SKM-1 (cell line): ENCODE measurements at regions not wholly inside any gene's neighbourhood (a gene's known extent, or its start where the extent isn't known, plus 50 kb on each side); places are given as distances from the start of the nearest gene placed in this dataset.
"Not testable (repeated sequence)": the region's sequence is repeated elsewhere in the genome, so short reads cannot be mapped to it uniquely, and the experiment has no call there.

Source experiments
- DNase-seq: peaks from one replicate; lab custom pipeline; 2025; ENCODE audit not compliant: unreplicated experiment; lab: John Stamatoyannopoulos, UW

DNA sequence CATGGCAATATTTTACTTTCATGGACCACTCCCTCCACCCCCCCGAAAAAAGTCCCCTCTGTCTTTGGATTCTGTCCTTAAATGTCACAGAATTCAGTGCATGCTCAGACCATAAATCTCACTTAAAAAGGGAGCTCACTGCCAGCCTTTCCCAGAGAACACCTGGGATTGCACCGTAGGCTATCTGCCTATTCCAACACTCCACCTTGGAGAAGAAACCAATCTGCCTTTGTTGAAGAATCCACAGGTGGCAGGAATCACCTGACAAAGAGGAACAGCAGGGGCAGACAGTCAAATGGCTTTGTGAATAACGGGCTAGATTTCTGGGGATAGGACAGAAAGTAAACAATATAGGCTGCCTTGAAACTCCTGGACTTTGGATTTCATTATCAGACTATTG, 306.7 kb upstream of the BRINP1 start:
- no peak for DNase-seq

- not testable (repeated sequence) for DNase-seq
Measured at GRCh38 chr9:119672763-119673162, 303.5 kb upstream of the BRINP1 start.

DNA sequence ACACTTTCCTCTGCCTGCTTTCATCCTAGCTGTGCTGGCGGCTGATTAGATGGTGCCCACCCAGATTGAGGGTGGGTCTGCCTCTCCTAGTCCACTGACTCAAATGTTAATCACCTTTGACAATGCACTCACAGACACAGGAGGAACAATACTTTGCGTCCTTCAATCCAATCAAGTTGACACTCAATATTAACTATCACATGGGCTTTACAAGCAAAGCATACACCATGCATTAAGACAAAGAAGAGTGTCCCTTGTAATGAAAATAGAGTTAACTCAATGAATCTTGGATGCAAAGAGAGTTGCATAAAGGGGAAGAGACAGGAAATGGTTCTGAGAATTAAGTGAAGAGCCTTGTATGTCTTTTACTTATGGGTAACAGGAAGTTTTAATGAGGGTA, 298.7 kb upstream of the BRINP1 start:
- DNase-seq, result no peak

- no peak for DNase-seq
Measured at GRCh38 chr9:119667163-119667562, 297.9 kb upstream of the BRINP1 start.

GRCh38 chr9:119662329-119662728, 293.1 kb upstream of the BRINP1 start:
- DNase-seq, result no peak

DNA sequence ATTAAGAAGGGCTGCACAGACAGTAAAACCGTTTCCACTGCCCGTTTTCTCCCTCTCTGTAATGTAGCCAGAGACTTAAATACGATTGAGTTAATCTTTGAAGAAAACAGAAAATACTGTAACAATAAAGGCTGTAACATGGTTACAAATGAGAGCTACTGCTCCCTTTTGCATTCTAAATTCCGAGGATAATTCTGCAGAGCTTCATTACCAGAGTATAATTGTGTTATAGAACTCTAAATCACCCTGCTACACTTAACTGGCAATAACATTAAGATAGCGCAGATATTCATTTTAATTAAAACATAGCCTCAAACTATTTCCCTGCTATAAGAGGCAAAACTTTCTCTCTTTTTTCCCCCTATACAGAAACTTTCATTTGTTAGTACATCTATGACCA, 283.7 kb upstream of the BRINP1 start:
- DNase-seq, result no peak

DNA sequence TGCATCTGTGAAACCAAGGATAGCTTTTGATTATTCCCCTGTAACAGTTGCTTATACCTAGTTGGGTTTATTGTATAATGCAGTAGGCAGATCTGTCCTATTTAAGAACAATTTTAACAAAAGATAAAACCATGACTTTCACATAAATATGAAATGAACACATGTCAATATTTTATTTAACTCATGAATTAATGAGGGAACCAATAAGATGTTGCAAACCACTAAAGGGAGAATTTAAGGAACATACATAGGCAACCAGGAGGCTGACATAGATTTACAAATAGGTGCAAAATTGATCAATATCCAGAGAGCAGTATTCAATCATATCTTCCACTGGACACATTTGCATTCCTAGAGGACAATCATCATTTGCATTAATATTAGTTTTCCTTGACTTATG, 280.0 kb upstream of the BRINP1 start:
- no peak for DNase-seq

DNA sequence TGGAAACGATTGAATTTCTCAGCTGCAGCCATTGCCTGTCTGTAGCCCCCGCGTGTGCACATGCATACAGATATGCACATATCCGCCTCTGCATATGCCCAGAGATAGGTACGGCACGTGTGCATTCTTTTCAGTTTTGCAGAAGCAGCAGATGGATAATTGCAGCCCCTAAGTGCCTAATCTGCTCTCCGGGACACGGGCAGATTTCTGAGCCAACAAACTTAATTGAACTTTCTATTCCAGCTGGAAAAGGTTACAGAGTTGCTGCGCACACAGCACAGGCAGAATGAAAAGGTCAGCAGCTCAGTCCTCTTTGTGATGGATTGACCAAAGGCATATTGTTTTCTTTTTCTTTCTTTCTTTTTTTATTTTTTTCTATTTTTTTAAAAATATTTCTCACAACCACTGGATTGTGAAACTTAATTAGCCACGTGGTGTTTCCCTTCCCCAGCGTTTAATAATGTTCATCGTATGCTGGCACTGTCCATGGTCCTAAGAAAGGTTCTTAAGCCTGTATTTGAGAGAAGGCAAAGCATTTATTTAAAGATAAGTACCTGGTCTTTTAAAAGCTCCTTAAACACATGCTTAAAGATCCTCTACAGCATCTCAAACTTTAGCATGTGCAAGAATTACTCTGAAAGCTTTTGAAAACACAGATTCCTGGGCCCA, 270.2 kb upstream of the BRINP1 start:
- DNase-seq, result no peak

GRCh38 chr9:119634006-119634405, 264.8 kb upstream of the BRINP1 start:
- no peak for DNase-seq

- no peak for DNase-seq
Measured at GRCh38 chr9:119611565-119611964, 242.3 kb upstream of the BRINP1 start.

DNA sequence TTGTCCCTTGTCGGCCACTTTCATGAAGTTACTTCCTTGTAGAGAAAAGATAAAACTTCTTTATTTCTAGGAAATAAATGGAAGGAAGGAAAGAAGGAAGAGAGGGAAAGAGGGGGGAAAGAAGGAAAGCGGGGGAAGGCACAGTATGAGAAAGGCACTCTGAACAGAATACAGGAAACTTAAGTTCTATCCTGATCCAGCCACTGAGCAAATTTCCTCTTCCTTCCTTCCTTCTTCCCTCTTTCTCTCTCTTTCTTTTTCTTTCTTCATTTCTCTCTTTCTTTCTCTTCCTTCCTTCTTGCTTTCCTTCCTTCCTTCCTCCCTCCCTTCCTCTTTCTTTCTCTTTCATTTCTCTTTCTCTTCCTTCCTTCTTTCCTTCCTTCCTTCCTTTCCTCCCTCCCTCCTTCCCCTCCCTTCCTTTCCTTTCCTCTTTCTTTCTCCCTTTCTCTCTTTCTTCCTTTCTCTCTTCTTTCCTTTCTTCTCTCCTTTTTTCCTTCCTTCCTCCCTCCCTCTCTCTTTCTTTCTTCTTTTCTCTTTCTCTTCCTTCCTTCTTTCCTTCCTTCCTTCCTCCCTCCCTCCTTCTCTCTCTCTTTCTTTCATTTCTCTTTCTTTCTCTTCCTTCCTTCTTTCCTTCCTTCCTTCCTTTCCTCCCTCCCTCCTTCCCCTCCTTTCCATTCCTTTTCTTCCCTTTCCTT, 240.2 kb upstream of the BRINP1 start:
- no peak for DNase-seq

- DNase-seq, result no peak
Measured at GRCh38 chr9:119601632-119602031, 232.4 kb upstream of the BRINP1 start.

- no peak for DNase-seq
Measured at GRCh38 chr9:119597499-119597898, 228.3 kb upstream of the BRINP1 start.

GRCh38 chr9:119596703-119597102, 227.5 kb upstream of the BRINP1 start:
- DNase-seq, result no peak

DNA sequence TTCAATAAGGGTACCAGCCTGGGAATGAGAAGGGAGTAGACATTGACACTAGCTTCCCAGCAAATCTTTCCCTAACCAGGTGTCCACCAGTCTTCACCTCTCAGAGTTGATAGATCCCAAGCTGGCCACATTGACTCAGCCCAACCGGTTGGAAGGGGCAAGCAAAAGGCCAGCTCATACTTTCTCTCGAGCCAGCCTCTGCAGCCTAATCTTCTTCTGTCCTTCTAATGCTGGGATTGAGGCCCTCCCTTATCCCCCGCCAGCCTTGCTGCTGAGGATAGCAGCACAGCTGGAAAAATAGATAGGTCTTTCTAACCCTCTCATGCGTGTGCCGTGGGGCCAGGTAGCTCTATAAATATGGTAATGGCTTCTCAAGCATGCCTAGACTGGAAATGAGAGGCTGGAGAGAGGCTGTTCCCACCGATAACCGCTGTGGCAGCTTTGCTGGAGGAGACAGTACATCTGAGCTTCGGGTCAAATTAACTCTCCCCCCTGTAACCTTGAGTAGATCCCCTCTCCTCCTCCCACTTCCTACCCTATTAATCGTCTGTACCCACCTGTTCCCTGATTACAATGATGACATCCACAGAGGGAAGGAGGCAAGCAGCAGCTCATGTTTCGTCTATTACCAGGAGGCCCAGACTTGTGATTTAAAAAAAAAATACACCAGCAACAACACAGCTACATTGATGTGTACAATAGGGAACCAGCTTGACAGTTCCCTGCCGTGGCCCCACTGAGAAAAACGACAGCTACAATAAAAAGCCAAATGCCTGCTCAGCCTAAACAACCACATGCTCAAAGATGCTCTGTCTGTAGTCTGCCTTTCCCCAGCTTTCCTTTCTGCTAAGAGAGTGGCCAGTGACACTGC, 219.9 kb upstream of the BRINP1 start:
- DNase-seq, result no peak

- DNase-seq, result no peak
Measured at GRCh38 chr9:119577881-119578280, 208.6 kb upstream of the BRINP1 start.

DNA sequence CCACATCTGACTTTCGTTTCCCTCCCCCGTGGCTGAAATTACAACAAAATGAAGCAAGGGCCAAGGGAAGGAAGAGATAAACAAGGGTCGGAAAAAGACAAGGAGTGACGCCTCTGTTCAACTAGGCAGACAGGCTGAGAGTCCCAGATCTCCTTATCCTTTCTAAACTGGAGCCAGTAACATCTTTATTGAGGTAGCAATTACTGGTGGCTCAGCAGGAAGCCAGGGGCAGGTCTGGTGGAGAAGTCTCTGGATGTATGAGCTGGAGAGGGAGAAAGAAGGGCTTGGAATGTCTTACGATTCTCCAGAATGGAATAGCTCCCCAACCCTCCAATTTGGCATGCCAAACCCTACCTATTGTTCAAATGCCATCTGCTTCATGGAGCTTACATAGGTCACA, 190.8 kb upstream of the BRINP1 start:
- DNase-seq, result no peak

GRCh38 chr9:119559056-119559455, 189.8 kb upstream of the BRINP1 start:
- DNase-seq, result no peak

- peak; percentile 1 for DNase-seq
Measured at GRCh38 chr9:119556129-119556875, 187.1 kb upstream of the BRINP1 start.

DNA sequence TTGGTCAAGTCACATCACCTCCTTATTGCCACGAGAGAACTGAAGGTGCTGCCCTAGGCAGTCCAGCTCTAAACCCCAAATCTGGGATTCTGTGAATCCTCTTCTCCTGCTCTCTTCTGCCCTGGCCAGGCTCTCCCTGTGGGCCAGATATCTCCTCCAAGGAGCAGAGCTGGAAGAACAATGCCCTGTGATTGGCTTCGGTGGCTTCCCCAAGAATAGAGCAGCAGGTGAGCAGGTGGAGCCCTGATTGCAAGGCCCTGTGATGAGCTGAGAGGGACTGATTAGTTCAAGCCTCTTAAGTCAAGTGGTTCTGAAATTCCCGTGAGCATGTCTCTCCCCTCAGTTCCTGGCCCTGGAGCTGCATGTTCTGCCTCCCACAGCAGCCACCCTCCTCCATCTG, 175.3 kb upstream of the BRINP1 start:
- DNase-seq, result no peak

DNA sequence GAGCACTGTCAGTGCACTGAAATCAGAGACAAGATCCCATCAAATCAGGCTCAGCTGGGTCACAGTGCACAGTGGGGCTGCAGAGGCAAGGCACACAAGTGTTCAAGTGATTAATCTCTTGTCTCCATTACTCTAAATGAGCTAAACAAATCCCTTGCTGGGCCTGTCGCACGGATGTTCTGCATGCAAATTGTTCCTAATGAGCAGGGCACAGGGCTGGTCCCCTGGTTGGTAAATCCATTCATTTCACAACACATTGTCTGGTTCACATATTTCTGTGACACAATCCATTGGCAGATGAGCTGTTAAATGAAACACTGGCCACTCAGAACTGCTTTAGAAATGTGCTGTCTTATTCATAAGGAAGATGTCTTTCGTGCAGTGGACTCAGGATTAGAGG, 167.9 kb upstream of the BRINP1 start:
- no peak for DNase-seq
